SK-N-MC (cell line): ENCODE measurements at regions not wholly inside any gene's neighbourhood (a gene's known extent, or its start where the extent isn't known, plus 50 kb on each side); places are given as distances from the start of the nearest gene placed in this dataset.

Experiments used
- DNase-seq: peaks from one replicate; pipeline ENCODE4 v3.0.0-alpha.2; 2011; ENCODE audit warnings: low read depth, low spot score
- H3K27ac ChIP-seq: fragments of 200-600 bp; sonication (generic); 2 replicates; pipeline ENCODE4 v1.5.1; 2016; ENCODE audit warnings: mixed run types
- H3K36me3 ChIP-seq: fragments of 200-600 bp; sonication (generic); 2 replicates; pipeline ENCODE4 v1.6.1; 2017; ENCODE audit warnings: antibody characterized with exemption, low read length, mixed read lengths; ENCODE audit not compliant: insufficient read depth
- H3K4me3 ChIP-seq: fragments of 200-600 bp; sonication (generic); 2 replicates; pipeline ENCODE4 v1.5.1; 2016
- H3K9ac ChIP-seq: fragments of 200-600 bp; sonication (generic); 2 replicates; pipeline ENCODE4 v1.8.0; 2017; ENCODE audit warnings: mixed run types, mixed read lengths; ENCODE audit not compliant: insufficient read length
- H3K9me3 ChIP-seq: fragments of 200-600 bp; sonication (generic); 2 replicates; pipeline ENCODE4 v1.6.1; 2017; ENCODE audit warnings: low read depth, mild to moderate bottlenecking, antibody characterized with exemption, low read length, moderate library complexity, mixed read lengths
- EZH2 ChIP-seq: fragments of 200-600 bp; sonication (generic); IDR thresholded peaks from one replicate; pipeline ENCODE4 v1.6.1; 2017; ENCODE audit warnings: antibody characterized with exemption
- FOXP2 ChIP-seq: optimal IDR thresholded peaks from 2 replicates; pipeline ENCODE3; 2011; ENCODE audit warnings: mild to moderate bottlenecking, moderate library complexity; ENCODE audit not compliant: insufficient read depth; ENCODE audit errors: extremely low read length, control extremely low read depth
- POLR2AphosphoS5 ChIP-seq: IDR thresholded peaks from 2 replicates; pipeline ENCODE4 v1.6.1; 2012; ENCODE audit warnings: mild to moderate bottlenecking, low read depth, low read length, borderline replicate concordance

DNA sequence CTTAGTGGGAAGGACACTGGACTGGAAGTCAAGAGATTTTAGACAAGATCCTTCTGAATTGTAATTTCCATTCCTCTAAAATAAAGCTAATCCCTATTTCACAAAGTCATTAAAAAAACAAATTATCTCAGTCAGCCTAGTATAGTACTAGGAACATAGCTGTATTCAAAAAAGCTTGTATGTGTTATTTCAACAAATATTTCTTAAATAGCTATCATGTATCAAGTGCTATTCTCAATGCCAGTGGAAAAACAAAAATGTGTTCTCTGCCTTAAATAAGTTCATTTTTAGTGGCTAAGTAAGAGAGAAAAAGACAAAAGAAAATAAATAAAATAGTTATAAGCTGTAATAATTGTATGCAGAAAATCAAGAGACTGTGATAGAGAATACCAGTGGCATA, 541.8 kb upstream of the CDH2 start:
- Histone ChIP-seq H3K9ac (no peak overlapping the region), H3K4me3 (no peak overlapping the region), H3K36me3 (no peaks in the 10 kb centered on the region), H3K27ac (no peak overlapping the region), H3K9me3 (no peaks in the 10 kb centered on the region)
- DNase-seq, result no peak
- TF ChIP-seq POLR2AphosphoS5, result no peak
- TF ChIP-seq FOXP2, result no peak
- no peak for TF ChIP-seq EZH2

DNA sequence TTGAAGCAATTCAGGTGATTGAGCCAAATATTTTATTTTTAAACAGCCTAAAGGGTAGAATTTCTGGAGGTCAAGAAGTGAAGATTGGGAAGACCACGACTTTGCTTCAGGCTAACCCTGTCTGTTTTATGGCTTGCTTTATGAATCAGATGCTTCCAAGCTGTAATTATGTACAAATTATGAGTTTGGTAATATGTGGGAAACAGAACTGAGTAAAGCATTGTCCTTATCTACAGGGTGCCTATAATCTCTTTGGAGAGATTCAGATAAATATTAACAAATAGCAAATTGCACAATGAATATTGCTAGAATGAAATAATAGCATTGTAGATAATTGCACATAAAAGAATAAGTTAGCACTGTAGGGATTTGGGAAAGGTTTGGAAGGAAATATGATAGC, 539.4 kb upstream of the CDH2 start:
- Histone ChIP-seq H3K9ac (no peak overlapping the region), H3K9me3 (no peaks in the 10 kb centered on the region), H3K36me3 (no peaks in the 10 kb centered on the region), H3K4me3 (no peak overlapping the region), H3K27ac (no peak overlapping the region)
- DNase-seq, result no peak
- no peak for TF ChIP-seq EZH2
- no peak for TF ChIP-seq POLR2AphosphoS5
- TF ChIP-seq FOXP2, result no peak

DNA sequence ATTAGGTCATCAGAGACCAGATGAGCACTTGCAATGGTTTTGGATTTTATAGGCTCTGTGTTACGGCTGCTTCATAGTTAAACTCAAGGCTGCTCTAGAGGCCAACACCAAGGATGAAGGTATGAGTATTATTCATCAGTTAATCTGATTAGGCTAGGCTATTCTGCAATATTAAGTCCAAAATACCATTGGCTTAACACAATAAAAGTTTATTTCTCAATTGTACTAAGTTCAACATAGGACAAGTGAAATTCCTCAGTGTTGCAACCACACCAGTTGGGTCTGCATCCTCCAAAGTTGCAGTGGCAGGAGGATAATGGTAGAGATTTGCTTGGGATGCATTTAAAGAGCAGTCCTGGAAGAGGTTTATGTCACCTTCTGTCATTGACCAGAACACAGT, 538.3 kb upstream of the CDH2 start:
- H3K9ac ChIP-seq, result no peak overlapping the region
- no peak for TF ChIP-seq FOXP2
- H3K4me3 ChIP-seq, result no peak overlapping the region
- H3K9me3 ChIP-seq, result no peaks in the 10 kb centered on the region
- H3K36me3 ChIP-seq, result no peaks in the 10 kb centered on the region
- no peak for DNase-seq
- no peak overlapping the region for H3K27ac ChIP-seq

DNA sequence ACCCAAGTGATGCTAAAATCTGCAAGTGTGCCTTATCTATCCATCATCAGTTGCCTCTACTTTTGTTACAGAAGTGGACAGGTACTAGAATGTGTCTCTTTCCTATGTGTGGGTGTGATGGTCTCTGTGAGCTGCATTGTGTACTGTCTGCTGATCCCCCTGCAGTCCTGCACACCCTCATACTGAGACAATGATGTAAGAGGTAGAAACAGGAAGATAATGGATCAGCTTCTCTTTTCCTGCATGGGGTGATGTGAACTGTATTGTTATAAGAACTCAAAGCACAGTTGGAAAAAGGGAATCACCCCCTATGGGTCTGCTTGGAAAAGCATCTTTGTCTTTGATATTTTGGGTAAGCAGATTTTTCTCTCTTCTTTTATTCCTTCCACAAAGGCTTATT, 537.6 kb upstream of the CDH2 start:
- Histone ChIP-seq H3K36me3 (no peaks in the 10 kb centered on the region), H3K9ac (no peak overlapping the region), H3K9me3 (no peaks in the 10 kb centered on the region), H3K4me3 (no peak overlapping the region), H3K27ac (no peak overlapping the region)
- DNase-seq, result no peak
- no peak for TF ChIP-seq FOXP2
- TF ChIP-seq EZH2, result no peak
- TF ChIP-seq POLR2AphosphoS5, result no peak

DNA sequence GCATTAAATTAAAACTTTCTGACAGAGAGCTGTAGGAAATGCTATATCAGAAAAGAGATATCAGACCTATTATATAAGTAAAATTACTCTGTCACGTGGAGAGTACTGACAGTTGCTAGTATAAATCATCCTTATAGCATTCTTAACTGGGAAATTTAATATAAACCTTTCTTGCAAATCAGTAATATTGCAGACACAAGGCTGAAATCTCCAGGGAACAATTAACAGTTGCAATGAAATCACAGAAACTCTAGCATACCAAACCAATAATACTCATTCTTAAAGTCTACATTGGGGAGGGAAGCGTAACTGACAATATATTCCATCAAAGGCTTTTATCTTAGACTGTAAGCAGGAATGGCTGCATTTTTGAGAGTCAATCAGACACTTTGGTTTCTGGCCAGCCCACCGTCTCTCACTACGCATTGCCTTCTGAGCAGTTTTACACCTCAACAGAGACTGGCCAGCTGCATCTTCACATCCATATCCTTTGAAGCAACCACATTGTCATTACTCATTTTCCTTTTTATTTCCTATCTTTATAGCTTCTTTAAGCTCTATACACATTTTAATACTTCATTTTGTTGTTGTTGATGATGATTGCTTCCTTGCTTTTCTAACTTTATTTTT, 536.0 kb upstream of the CDH2 start:
- TF ChIP-seq EZH2, result no peak
- no peak for TF ChIP-seq FOXP2
- TF ChIP-seq POLR2AphosphoS5, result no peak
- Histone ChIP-seq H3K4me3 (no peak overlapping the region), H3K9ac (no peak overlapping the region), H3K9me3 (no peaks in the 10 kb centered on the region), H3K36me3 (no peaks in the 10 kb centered on the region), H3K27ac (no peak overlapping the region)
- DNase-seq, result no peak

DNA sequence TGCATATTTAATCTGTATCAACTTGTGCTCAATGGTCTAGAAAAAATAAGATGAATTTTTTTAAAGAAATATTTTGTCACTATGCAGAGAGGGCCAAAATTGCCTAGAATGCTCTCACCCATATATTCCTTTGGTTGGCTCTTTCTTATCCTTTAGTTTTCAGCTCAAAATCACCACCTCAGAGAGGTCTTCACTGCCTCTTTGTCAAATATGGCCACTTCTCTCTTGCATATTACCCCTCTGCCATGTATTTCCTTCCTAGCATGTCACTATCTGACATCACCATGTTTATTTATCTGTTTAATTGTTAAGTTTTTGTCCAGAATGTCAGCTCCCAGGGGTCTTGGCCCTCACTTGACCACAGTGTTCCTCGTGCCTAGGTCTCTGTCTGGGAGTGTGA, 535.2 kb upstream of the CDH2 start:
- no peak for TF ChIP-seq FOXP2
- TF ChIP-seq EZH2, result no peak
- no peak for TF ChIP-seq POLR2AphosphoS5
- Histone ChIP-seq H3K36me3 (no peaks in the 10 kb centered on the region), H3K27ac (no peak overlapping the region), H3K9me3 (no peaks in the 10 kb centered on the region), H3K4me3 (no peak overlapping the region), H3K9ac (no peak overlapping the region)
- DNase-seq, result no peak

DNA sequence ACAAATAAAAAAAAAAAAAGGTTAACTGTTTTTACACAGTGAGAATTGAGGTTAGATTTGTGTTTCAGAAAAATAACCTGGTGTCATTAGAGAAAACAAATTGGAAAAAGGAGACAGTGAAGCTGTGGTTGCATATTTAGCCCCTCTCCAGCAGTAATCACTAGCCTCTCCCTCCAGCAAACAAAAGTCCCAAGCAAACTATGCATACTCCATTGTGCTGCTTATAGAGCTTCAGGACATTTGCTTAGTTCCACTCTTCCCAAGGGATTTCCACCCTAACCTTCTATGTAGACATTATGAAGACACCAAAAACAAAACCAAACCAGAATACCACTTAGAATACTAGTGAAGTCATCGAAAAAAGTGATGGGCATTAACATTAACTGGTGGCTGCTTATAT, 534.2 kb upstream of the CDH2 start:
- H3K36me3 ChIP-seq, result no peaks in the 10 kb centered on the region
- H3K9ac ChIP-seq, result no peak overlapping the region
- TF ChIP-seq EZH2, result no peak
- TF ChIP-seq POLR2AphosphoS5, result no peak
- TF ChIP-seq FOXP2, result no peak
- DNase-seq, result no peak
- no peak overlapping the region for H3K27ac ChIP-seq
- H3K4me3 ChIP-seq, result no peak overlapping the region
- no peaks in the 10 kb centered on the region for H3K9me3 ChIP-seq

DNA sequence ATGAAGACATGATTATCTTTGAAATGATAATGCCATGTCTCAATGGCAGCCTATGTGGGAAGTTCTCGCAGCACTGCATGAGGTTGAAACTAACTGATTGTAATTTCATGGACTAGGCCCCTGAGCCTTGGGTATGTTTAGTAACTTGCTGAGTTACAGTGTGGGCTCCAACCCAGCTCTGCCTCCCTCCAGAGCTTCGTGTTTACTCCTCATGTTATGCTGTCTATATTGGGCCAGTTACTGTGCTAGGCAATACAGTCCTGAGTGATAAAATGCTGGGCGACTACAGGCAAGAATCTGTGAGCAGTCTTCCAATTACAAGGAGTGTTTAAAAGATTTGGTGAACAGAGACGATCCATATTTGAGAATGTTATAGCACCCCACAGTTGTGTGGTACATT, 530.1 kb upstream of the CDH2 start:
- Histone ChIP-seq H3K9me3 (no peaks in the 10 kb centered on the region), H3K4me3 (no peak overlapping the region), H3K9ac (no peak overlapping the region), H3K27ac (no peak overlapping the region), H3K36me3 (no peaks in the 10 kb centered on the region)
- no peak for DNase-seq
- TF ChIP-seq EZH2 (no peak), POLR2AphosphoS5 (no peak), FOXP2 (no peak)

DNA sequence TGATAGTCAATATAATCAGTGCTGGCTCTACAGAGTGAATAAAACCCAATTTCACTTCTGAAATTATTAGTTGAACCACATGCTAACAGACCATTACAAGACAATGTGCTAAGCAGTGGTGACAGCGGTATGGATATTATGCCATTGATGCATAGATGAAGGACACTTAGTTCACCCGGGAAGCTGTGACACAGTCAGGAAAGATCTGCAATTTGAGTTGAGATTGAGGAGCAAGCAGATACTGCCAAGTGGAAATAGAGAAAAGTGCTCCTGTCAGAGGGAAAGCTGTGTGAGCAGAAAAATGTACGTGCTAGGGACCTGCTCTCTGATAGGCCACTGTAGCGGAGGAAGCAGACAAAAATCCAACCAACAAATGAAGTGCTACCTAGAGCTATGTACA, 529.5 kb upstream of the CDH2 start:
- H3K9ac ChIP-seq, result no peak overlapping the region
- no peak overlapping the region for H3K4me3 ChIP-seq
- TF ChIP-seq EZH2 (no peak), FOXP2 (no peak), POLR2AphosphoS5 (no peak)

More for the DNA sequence above, 529.5 kb upstream of the CDH2 start:
- Histone ChIP-seq H3K36me3 (no peaks in the 10 kb centered on the region), H3K9me3 (no peaks in the 10 kb centered on the region), H3K27ac (no peak overlapping the region)
- no peak for DNase-seq
